ENCODE measurements at regions not wholly inside any gene's neighbourhood (a gene's known extent, or its start where the extent isn't known, plus 50 kb on each side); places are given as distances from the start of the nearest gene placed in this dataset.

GRCh38 chr20:41833739-41834138 is 215.6 kb upstream of the CHD6 start:
- Histone ChIP-seq H3K9ac (ENCODE audit: insufficient read length) (no peak overlapping the region), H3K36me3 (ENCODE audit: insufficient read depth, low read length) (no peaks in the 10 kb centered on the region), H3K27ac (no peak overlapping the region), H3K9me3 (ENCODE audit: low read depth, low read length) (no peaks in the 10 kb centered on the region), H3K4me3 (no peak overlapping the region)
- TF ChIP-seq EZH2 (IDR thresholded peaks at IDR 0.05): no peak
- TF ChIP-seq POLR2AphosphoS5 (IDR thresholded peaks at IDR 0.05; ENCODE audit: borderline replicate concordance, low read depth, low read length): no peak
- TF ChIP-seq FOXP2 (optimal IDR thresholded peaks at IDR 0.05; ENCODE audit: control extremely low read depth, extremely low read length, insufficient read depth): no peak
- no peak for DNase-seq (ENCODE audit: low read depth, low spot score)

- Histone ChIP-seq H3K9ac (ENCODE audit: insufficient read length) (no peak overlapping the region), H3K36me3 (ENCODE audit: insufficient read depth, low read length) (no peaks in the 10 kb centered on the region), H3K9me3 (ENCODE audit: low read depth, low read length) (no peaks in the 10 kb centered on the region), H3K4me3 (no peak overlapping the region), H3K27ac (no peak overlapping the region)
- no peak for DNase-seq (ENCODE audit: low read depth, low spot score)
- no peak for TF ChIP-seq FOXP2 (optimal IDR thresholded peaks at IDR 0.05; ENCODE audit: control extremely low read depth, extremely low read length, insufficient read depth)
- TF ChIP-seq POLR2AphosphoS5 (IDR thresholded peaks at IDR 0.05; ENCODE audit: borderline replicate concordance, low read depth, low read length): no peak
Measured at GRCh38 chr20:41830702-41831101, 212.5 kb upstream of the CHD6 start.

- no peak overlapping the region for H3K27ac ChIP-seq
- H3K36me3 ChIP-seq (ENCODE audit: insufficient read depth, low read length): no peaks in the 10 kb centered on the region
- no peak for DNase-seq (ENCODE audit: low read depth, low spot score)
- TF ChIP-seq POLR2AphosphoS5 (IDR thresholded peaks at IDR 0.05; ENCODE audit: borderline replicate concordance, low read depth, low read length) (no peak), FOXP2 (optimal IDR thresholded peaks at IDR 0.05; ENCODE audit: control extremely low read depth, extremely low read length, insufficient read depth) (no peak), EZH2 (IDR thresholded peaks at IDR 0.05) (no peak)
- H3K9me3 ChIP-seq (ENCODE audit: low read depth, low read length): no peaks in the 10 kb centered on the region
- no peak overlapping the region for H3K4me3 ChIP-seq
- no peak overlapping the region for H3K9ac ChIP-seq (ENCODE audit: insufficient read length)
Measured at GRCh38 chr20:41819436-41819835, 201.3 kb upstream of the CHD6 start.

GRCh38 chr20:41818991-41819390 is 200.8 kb upstream of the CHD6 start:
- TF ChIP-seq EZH2 (IDR thresholded peaks at IDR 0.05) (no peak), FOXP2 (optimal IDR thresholded peaks at IDR 0.05; ENCODE audit: control extremely low read depth, extremely low read length, insufficient read depth) (no peak), POLR2AphosphoS5 (IDR thresholded peaks at IDR 0.05; ENCODE audit: borderline replicate concordance, low read depth, low read length) (no peak)
- no peak overlapping the region for H3K27ac ChIP-seq
- H3K36me3 ChIP-seq (ENCODE audit: insufficient read depth, low read length): no peaks in the 10 kb centered on the region
- H3K4me3 ChIP-seq: no peak overlapping the region
- H3K9ac ChIP-seq (ENCODE audit: insufficient read length): no peak overlapping the region
- DNase-seq (ENCODE audit: low read depth, low spot score): no peak
- H3K9me3 ChIP-seq (ENCODE audit: low read depth, low read length): no peaks in the 10 kb centered on the region

- H3K27ac ChIP-seq: no peak overlapping the region
- no peak for DNase-seq (ENCODE audit: low read depth, low spot score)
- no peaks in the 10 kb centered on the region for H3K36me3 ChIP-seq (ENCODE audit: insufficient read depth, low read length)
- H3K4me3 ChIP-seq: no peak overlapping the region
- no peak overlapping the region for H3K9ac ChIP-seq (ENCODE audit: insufficient read length)
- no peaks in the 10 kb centered on the region for H3K9me3 ChIP-seq (ENCODE audit: low read depth, low read length)
- no peak for TF ChIP-seq FOXP2 (optimal IDR thresholded peaks at IDR 0.05; ENCODE audit: control extremely low read depth, extremely low read length, insufficient read depth)
- no peak for TF ChIP-seq EZH2 (IDR thresholded peaks at IDR 0.05)
- TF ChIP-seq POLR2AphosphoS5 (IDR thresholded peaks at IDR 0.05; ENCODE audit: borderline replicate concordance, low read depth, low read length): no peak
Measured at GRCh38 chr20:41818369-41818768, 200.2 kb upstream of the CHD6 start.

GRCh38 chr20:41811456-41811855 is 193.3 kb upstream of the CHD6 start:
- Histone ChIP-seq H3K36me3 (ENCODE audit: insufficient read depth, low read length) (no peaks in the 10 kb centered on the region), H3K9ac (ENCODE audit: insufficient read length) (no peak overlapping the region), H3K9me3 (ENCODE audit: low read depth, low read length) (no peaks in the 10 kb centered on the region), H3K4me3 (no peak overlapping the region), H3K27ac (no peak overlapping the region)
- DNase-seq (ENCODE audit: low read depth, low spot score): no peak
- no peak for TF ChIP-seq FOXP2 (optimal IDR thresholded peaks at IDR 0.05; ENCODE audit: control extremely low read depth, extremely low read length, insufficient read depth)

- H3K9ac ChIP-seq (ENCODE audit: insufficient read length): no peak overlapping the region
- H3K4me3 ChIP-seq: no peak overlapping the region
- no peak for TF ChIP-seq EZH2 (IDR thresholded peaks at IDR 0.05)
- no peak for TF ChIP-seq POLR2AphosphoS5 (IDR thresholded peaks at IDR 0.05; ENCODE audit: borderline replicate concordance, low read depth, low read length)
- no peak for TF ChIP-seq FOXP2 (optimal IDR thresholded peaks at IDR 0.05; ENCODE audit: control extremely low read depth, extremely low read length, insufficient read depth)
- no peaks in the 10 kb centered on the region for H3K36me3 ChIP-seq (ENCODE audit: insufficient read depth, low read length)
- H3K27ac ChIP-seq: no peak overlapping the region
- H3K9me3 ChIP-seq (ENCODE audit: low read depth, low read length): no peaks in the 10 kb centered on the region
- DNase-seq (ENCODE audit: low read depth, low spot score): no peak
Measured at GRCh38 chr20:41800040-41800439, 181.9 kb upstream of the CHD6 start.

GRCh38 chr20:41798930-41799502 is 180.8 kb upstream of the CHD6 start:
- no peak for TF ChIP-seq POLR2AphosphoS5 (IDR thresholded peaks at IDR 0.05; ENCODE audit: borderline replicate concordance, low read depth, low read length)
- no peak for TF ChIP-seq FOXP2 (optimal IDR thresholded peaks at IDR 0.05; ENCODE audit: control extremely low read depth, extremely low read length, insufficient read depth)
- no peak for TF ChIP-seq EZH2 (IDR thresholded peaks at IDR 0.05)
- Histone ChIP-seq H3K4me3 (no peak overlapping the region), H3K9ac (ENCODE audit: insufficient read length) (no peak overlapping the region), H3K27ac (no peak overlapping the region), H3K36me3 (ENCODE audit: insufficient read depth, low read length) (no peaks in the 10 kb centered on the region), H3K9me3 (ENCODE audit: low read depth, low read length) (no peaks in the 10 kb centered on the region)
- no peak for DNase-seq (ENCODE audit: low read depth, low spot score)

GRCh38 chr20:41786158-41786557 is 168.0 kb upstream of the CHD6 start:
- no peak overlapping the region for H3K4me3 ChIP-seq
- no peak overlapping the region for H3K9ac ChIP-seq (ENCODE audit: insufficient read length)
- no peaks in the 10 kb centered on the region for H3K36me3 ChIP-seq (ENCODE audit: insufficient read depth, low read length)
- H3K9me3 ChIP-seq (ENCODE audit: low read depth, low read length): no peaks in the 10 kb centered on the region
- no peak overlapping the region for H3K27ac ChIP-seq
- no peak for DNase-seq (ENCODE audit: low read depth, low spot score)
- TF ChIP-seq POLR2AphosphoS5 (IDR thresholded peaks at IDR 0.05; ENCODE audit: borderline replicate concordance, low read depth, low read length) (no peak), EZH2 (IDR thresholded peaks at IDR 0.05) (no peak), FOXP2 (optimal IDR thresholded peaks at IDR 0.05; ENCODE audit: control extremely low read depth, extremely low read length, insufficient read depth) (no peak)

Data from SK-N-MC (cell line).